ENCODE measurements at regions not wholly inside any gene's neighbourhood (a gene's known extent, or its start where the extent isn't known, plus 50 kb on each side); places are given as distances from the start of the nearest gene placed in this dataset.

GRCh38 chr12:127533353-127533752, 733.6 kb upstream of the TMEM132C start:
- no peak for DNase-seq (ENCODE audit: low read depth)

GRCh38 chr12:127536833-127537428, 730.0 kb upstream of the TMEM132C start:
- DNase-seq (ENCODE audit: low read depth), result no peak

GRCh38 chr12:127538316-127538715, 728.7 kb upstream of the TMEM132C start:
- no peak for DNase-seq (ENCODE audit: low read depth)

- no peak for DNase-seq (ENCODE audit: low read depth)
Measured at GRCh38 chr12:127539226-127539858, 727.6 kb upstream of the TMEM132C start.

GRCh38 chr12:127542391-127542790, 724.6 kb upstream of the TMEM132C start:
- DNase-seq (ENCODE audit: low read depth), result no peak

GRCh38 chr12:127542931-127543330, 724.0 kb upstream of the TMEM132C start:
- DNase-seq (ENCODE audit: low read depth), result no peak

- DNase-seq (ENCODE audit: low read depth), result no peak
Measured at GRCh38 chr12:127546721-127547505, 720.1 kb upstream of the TMEM132C start.

GRCh38 chr12:127548123-127548553, 718.8 kb upstream of the TMEM132C start:
- DNase-seq (ENCODE audit: low read depth), result no peak

- DNase-seq (ENCODE audit: low read depth), result no peak
Measured at GRCh38 chr12:127550271-127550670, 716.7 kb upstream of the TMEM132C start.

GRCh38 chr12:127552838-127553237, 714.1 kb upstream of the TMEM132C start:
- no peak for DNase-seq (ENCODE audit: low read depth)

- DNase-seq (ENCODE audit: low read depth), result no peak
Measured at GRCh38 chr12:127555071-127555470, 711.9 kb upstream of the TMEM132C start.

GRCh38 chr12:127556231-127556886, 710.6 kb upstream of the TMEM132C start:
- no peak for DNase-seq (ENCODE audit: low read depth)

GRCh38 chr12:127558361-127558760, 708.6 kb upstream of the TMEM132C start:
- DNase-seq (ENCODE audit: low read depth), result no peak

GRCh38 chr12:127559349-127560040, 707.5 kb upstream of the TMEM132C start:
- peak; percentile 9 for DNase-seq (ENCODE audit: low read depth)

- no peak for DNase-seq (ENCODE audit: low read depth)
Measured at GRCh38 chr12:127560041-127560478, 706.9 kb upstream of the TMEM132C start.

- DNase-seq (ENCODE audit: low read depth), result no peak
Measured at GRCh38 chr12:127562816-127563215, 704.2 kb upstream of the TMEM132C start.

- DNase-seq (ENCODE audit: low read depth), result no peak
Measured at GRCh38 chr12:127565241-127565640, 701.7 kb upstream of the TMEM132C start.

GRCh38 chr12:127567531-127567930, 699.4 kb upstream of the TMEM132C start:
- DNase-seq (ENCODE audit: low read depth), result no peak

GRCh38 chr12:127570387-127570786, 696.6 kb upstream of the TMEM132C start:
- no peak for DNase-seq (ENCODE audit: low read depth)

GRCh38 chr12:127570793-127571360, 696.1 kb upstream of the TMEM132C start:
- DNase-seq (ENCODE audit: low read depth), result no peak

- no peak for DNase-seq (ENCODE audit: low read depth)
Measured at GRCh38 chr12:127571578-127571977, 695.4 kb upstream of the TMEM132C start.

GRCh38 chr12:127579446-127579845, 687.5 kb upstream of the TMEM132C start:
- no peak for DNase-seq (ENCODE audit: low read depth)
